A172 (cell line): ENCODE measurements at regions not wholly inside any gene's neighbourhood (a gene's known extent, or its start where the extent isn't known, plus 50 kb on each side); places are given as distances from the start of the nearest gene placed in this dataset.
"Not testable (repeated sequence)": the region's sequence is repeated elsewhere in the genome, so short reads cannot be mapped to it uniquely, and the experiment has no call there.

Experiments used
- DNase-seq: peaks from one replicate; pipeline ENCODE4 v3.0.0-alpha.2; 2015; ENCODE audit warnings: low spot score

DNA sequence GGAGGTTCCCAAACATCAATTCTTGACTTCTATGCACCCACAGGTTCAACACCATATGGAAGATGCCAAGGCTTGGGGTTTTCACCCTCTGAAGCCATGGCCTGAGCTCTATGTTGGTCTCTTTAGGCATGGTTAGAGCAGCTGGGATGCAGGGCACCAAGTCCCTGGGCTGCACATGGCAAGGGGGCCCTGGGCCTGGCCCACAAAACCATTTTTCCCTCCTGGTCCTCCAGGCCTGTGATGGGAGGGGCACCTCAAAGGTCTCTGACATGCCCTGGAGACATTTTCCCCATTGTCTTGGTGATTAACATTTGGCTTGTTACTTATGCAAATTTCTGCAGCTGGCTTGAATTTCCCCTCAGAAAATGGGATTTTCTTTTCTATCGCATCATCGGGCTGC, 480.5 kb upstream of the IRAK1BP1 start:
- DNase-seq: not testable (repeated sequence)

DNA sequence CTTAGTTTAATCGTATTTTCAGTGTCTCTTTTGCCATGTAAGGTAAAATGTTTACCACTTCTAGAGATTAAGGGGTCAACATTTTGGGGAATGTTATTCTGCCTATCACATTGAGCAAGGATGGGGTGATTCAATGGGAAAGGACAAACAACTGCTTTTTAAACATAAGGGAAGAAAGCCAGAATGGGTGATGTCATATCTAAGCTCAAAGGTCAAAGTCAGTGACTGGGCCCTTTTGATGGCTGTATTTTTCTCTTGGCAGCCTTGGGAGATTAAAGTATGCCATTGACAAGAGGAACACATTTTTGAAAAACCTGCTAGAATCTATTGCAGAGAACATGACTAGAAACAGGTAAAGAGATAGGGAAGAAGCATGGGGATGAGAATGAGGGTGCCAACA, 477.3 kb upstream of the IRAK1BP1 start:
- no peak for DNase-seq

- no peak for DNase-seq
Observed at GRCh38 chr6:78397499-78397898, 469.9 kb upstream of the IRAK1BP1 start.

GRCh38 chr6:78398292-78398691, 469.1 kb upstream of the IRAK1BP1 start:
- DNase-seq: no peak

DNA sequence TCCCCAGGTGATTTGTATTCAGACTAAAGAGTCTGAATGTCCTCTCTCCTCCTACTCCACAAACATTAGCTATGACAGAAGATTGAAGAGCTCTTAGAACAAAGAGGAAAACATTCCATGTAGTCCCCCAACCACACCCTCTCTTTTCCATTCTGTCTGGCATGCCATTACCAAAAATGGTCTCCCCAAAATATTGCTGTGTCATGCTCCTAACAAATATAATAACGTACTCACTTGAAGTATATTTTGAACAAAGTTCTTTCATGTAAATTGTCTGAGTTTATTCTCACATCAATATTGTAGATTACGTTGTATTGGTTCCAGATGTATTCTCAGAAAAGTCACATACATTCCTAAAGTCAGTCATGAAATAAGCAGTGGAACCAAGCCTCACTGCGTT, 467.3 kb upstream of the IRAK1BP1 start:
- no peak for DNase-seq

GRCh38 chr6:78427386-78427785, 440.0 kb upstream of the IRAK1BP1 start:
- DNase-seq: no peak

DNA sequence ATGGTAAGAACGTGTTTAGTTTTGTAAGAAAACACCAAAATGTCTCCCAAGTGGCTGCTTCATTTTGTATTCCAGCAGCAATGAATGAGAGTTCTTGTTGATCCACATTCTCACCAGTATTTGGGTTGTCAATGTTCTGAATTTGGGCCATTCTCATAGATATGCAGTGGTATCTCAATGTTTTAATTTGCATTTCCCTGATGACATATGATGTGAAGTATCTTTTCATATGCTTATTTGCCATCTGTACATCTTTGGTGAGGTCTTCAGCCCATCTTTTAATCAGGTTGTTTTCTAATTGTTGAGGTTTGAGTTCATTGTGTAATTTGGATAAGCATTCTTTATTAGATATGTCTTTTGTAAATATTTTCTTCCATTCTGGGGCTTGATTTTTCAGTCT, 436.8 kb upstream of the IRAK1BP1 start:
- DNase-seq: no peak

GRCh38 chr6:78435671-78436070, 431.7 kb upstream of the IRAK1BP1 start:
- DNase-seq: no peak

DNA sequence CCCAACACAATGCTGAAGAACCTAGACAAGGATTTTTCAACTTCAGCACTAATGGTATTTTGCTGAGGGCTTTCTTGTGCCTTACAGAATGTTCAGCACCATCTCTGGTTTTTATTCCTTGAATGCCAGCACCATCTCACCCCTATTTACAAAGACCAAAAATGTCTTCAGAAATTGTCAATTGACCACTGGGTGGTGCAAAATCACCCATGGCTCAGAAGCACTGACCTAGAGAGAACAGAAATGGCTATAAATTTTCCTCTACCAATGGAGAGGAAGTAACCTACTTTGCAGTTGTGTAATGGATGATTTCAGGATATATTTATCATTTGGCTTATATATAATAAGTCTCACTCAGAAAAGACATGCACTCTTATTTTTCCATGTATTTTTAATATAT, 431.0 kb upstream of the IRAK1BP1 start:
- peak; percentile 16 for DNase-seq

GRCh38 chr6:78438135-78438534, 429.2 kb upstream of the IRAK1BP1 start:
- no peak for DNase-seq

- no peak for DNase-seq
Observed at GRCh38 chr6:78460711-78461110, 406.6 kb upstream of the IRAK1BP1 start.

GRCh38 chr6:78462728-78463127, 404.6 kb upstream of the IRAK1BP1 start:
- DNase-seq: no peak

DNA sequence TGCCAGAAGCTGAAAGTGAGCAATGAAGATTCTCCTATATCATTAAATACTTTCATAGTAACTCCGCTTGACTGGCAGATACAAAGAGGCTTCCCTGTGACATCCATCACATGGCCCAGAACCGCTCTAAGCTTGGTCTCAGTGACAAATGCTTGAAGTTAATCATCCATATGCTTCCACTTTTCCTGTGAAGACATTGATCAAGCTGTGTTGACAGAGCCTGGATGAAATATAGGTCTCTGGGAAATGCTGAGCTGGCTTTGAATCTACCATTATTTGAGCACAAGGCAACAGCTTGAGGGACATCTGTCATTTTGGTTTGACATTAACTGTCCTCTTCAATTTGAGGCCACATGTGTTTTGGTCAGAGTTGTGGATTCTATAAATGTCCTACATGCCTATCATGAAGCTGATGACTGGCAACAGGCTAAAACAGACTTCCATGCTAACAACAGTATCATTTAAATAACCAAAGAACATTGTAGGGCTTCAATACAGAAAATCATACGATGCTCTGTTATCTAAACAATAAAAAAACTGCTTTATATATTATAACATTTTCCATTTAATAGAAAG, 402.2 kb upstream of the IRAK1BP1 start:
- DNase-seq: no peak

- DNase-seq: no peak
Observed at GRCh38 chr6:78476561-78476960, 390.8 kb upstream of the IRAK1BP1 start.

GRCh38 chr6:78482801-78483552, 384.4 kb upstream of the IRAK1BP1 start:
- DNase-seq: no peak

GRCh38 chr6:78483553-78484197, 383.7 kb upstream of the IRAK1BP1 start:
- DNase-seq: no peak

DNA sequence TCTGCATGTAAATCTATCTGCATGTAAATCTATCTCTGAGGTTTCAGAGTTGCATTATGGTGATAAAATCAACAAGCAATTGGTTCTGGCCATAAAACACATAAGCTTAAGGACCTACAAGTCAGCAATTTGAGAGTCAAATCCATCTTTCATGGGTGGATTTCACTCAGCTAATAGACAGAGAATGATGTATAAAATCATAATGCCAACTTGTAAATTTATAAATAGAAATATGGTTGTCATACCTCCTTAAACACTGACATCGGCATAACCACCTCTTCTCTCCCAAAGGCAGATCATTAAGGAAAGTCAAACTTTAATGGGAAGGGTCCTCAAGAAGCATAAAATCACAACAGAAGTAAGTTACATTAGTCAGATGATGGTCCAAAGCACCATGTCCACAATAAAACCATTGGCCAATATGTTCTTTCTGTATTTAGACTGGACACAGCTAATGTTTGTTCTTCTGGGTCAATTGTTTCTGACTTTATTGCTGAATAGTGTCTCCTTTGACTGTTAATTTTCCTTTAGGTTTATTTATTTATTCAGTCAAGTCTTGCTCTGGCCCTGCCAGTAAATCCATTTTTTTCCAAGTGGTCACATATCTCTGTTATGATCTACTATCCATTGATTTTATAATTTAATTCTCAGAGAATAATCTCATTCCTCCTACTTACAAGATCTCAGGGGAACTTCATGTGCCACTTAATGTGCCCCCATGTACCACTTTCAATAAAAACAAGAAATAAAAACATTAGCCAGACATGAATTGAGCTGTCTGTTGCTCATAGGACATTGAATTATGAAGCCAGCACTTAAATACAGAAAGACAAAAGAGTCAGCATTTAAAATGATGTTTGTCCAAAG, 382.9 kb upstream of the IRAK1BP1 start:
- no peak for DNase-seq

DNA sequence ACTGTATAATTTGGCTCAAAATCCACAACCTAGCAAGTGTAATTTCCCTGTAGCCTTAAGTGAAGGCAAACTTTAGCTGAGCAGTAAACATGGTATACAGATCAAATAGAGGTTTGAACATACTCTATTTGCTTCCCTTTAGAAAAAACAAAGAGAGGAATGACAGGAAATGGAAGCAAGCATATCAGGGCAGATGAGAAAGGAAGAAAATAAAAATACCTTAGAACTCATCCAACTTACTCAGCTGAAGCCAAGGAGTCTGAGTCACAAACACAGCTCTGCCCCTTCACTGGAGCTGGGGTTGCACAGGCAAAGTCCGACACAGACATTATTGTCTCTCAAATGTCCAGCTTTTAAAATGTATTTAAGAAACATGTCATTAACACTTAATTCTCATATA, 379.9 kb upstream of the IRAK1BP1 start:
- peak; percentile 29 for DNase-seq

GRCh38 chr6:78489874-78490273, 377.5 kb upstream of the IRAK1BP1 start:
- DNase-seq: no peak

DNA sequence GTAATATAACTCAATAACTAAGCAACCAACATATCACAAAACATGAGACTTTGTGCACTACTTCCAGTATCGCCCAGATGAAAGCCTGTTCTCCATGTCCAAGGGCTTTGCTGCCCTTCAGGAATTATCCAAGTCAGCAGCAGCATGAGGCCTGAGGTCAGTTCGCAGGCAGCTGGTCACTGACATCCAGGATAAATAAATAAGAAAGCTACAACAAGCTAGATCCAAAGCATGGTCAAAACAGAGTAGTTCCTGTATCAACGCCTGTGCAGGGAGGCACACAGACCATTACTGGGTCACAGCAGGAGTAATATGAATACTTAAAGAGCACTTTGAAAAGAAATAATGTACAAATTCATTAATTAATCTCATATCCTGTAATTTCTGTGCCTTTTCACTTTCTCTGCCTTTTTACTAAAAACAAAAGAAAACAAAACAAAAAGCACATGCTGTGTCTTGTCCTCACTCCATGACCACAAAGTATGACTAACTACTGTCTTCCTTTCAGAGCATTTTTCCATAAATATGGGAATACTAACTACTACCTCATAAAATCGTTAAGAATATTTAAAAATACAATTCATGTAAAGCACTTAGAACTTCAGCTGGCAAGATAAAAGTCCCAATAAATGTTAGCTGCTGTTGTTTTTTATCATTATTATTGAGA, 374.9 kb upstream of the IRAK1BP1 start:
- peak; percentile 8 for DNase-seq

DNA sequence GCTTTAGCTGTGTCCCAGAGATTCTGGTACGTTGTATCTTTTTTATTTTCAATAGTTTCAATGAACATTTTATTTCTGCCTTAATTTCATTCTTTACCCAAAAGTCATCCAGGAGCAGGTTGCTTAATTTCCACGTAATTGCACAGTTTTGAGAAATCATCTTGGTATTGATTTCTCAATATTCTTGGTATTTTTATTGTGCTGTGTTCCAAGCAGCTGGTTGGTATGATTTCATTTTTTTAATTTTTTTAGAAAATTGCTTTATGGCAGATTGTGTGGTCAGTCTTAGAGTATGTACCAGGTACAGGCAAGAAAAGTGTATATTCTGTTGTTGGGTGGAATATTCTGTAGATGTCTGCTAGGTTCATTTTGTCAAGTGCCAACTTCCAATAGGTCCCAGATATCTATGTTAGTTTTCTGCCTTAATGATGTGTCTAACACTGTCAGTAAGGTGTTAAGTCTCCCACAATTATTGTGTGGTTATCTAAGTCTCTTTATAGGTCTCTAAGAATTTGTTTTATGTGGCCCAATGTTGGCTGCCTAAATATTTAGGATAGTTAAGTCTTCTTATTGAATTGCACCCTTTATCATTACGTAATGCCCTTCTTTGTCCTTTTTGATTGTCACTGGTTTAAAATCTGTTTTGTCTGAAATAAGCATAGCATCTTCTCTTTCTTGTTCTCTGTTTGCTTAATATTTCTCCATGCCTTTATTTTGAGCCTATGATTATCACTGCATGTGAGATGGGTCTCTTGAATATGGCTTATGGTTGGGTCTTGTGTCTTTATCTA, 366.9 kb upstream of the IRAK1BP1 start:
- no peak for DNase-seq
